Small intestine (tissue), 7 donors: ENCODE measurements at regions not wholly inside any gene's neighbourhood (a gene's known extent, or its start where the extent isn't known, plus 50 kb on each side); places are given as distances from the start of the nearest gene placed in this dataset.

Source experiments
- DNase-seq, 2 donors: peaks; one replicate each; pipeline versions ENCODE4 v3.0.0 to v3.0.0-alpha.2; 2013
- FAIRE-seq: peaks from 2 replicates; lab custom pipeline; 2012; peaks lifted over from hg19 to GRCh38; lab: Jason Lieb, UNC
- H3K27ac ChIP-seq, 3 donors: one replicate each; pipeline ENCODE4 v1.5.1; 2013; ENCODE audit warnings: low read length in 2 of 3, mild to moderate bottlenecking in 2 of 3, control low read depth in 1 of 3, inconsistent platforms in 1 of 3, low read depth in 1 of 3, moderate library complexity in 1 of 3
- H3K27me3 ChIP-seq, 3 donors: one replicate each; pipeline ENCODE4 v1.6.1; 2013; ENCODE audit warnings: low read length in 3 of 3, inconsistent platforms in 1 of 3; ENCODE audit not compliant: control insufficient read depth in 3 of 3, insufficient read depth in 3 of 3
- H3K36me3 ChIP-seq, 3 donors: one replicate each; pipeline ENCODE4 v1.6.1; 2013; ENCODE audit warnings: low read length in 3 of 3, inconsistent platforms in 1 of 3, low read depth in 1 of 3, mild to moderate bottlenecking in 1 of 3, moderate library complexity in 1 of 3; ENCODE audit not compliant: control insufficient read depth in 3 of 3, insufficient read depth in 2 of 3
- H3K4me1 ChIP-seq, 3 donors: one replicate each; pipeline ENCODE4 v1.6.1; 2013; ENCODE audit warnings: low read length in 2 of 3, inconsistent platforms in 1 of 3, low read depth in 1 of 3, mild to moderate bottlenecking in 1 of 3, moderate library complexity in 1 of 3; ENCODE audit not compliant: control insufficient read depth in 3 of 3, insufficient read depth in 2 of 3
- H3K4me3 ChIP-seq, 3 donors: one replicate each; pipeline ENCODE4 v1.5.1; 2013; ENCODE audit warnings: low read length in 3 of 3, control low read depth in 1 of 3, inconsistent platforms in 1 of 3, low read depth in 1 of 3, mild to moderate bottlenecking in 1 of 3, moderate library complexity in 1 of 3
- H3K9me3 ChIP-seq, 2 donors: one replicate each; pipeline ENCODE4 v1.6.1; 2013; ENCODE audit warnings: low read depth in 1 of 2, low read length in 1 of 2; ENCODE audit not compliant: control insufficient read depth in 2 of 2, insufficient read depth in 1 of 2
- WGBS, 3 donors: extraction: QIAGEN DNeasy Blood & Tissue Kit; methylation state at CpG; one replicate each; pipeline ENCODE4 v1.1.7; 2013; 5-methylcytosine and 5-hydroxymethylcytosine counted together
- donor health status: healthy with polysubstance abuse.
- donor health status: control.
- donor health status: control.
- donor health status: Bipolar disorder and iron deficiency.
- donor health status: healthy.

GRCh38 chr3:180478695-180479094 lies 123.3 kb upstream of the TTC14 start:
- Histone ChIP-seq H3K9me3 (no peaks in the 10 kb centered on the region), H3K4me3 (no peak overlapping the region), H3K27me3 (no peaks in the 10 kb centered on the region), H3K4me1 (no peaks in the 10 kb centered on the region), H3K36me3 (no peaks in the 10 kb centered on the region), H3K27ac (no peak overlapping the region)
- 79 to 84% (median 83%) methylated on average over 5 of the region's 5 CpGs for WGBS, 3 donors
- no peak for DNase-seq
- no peak for FAIRE-seq

DNA sequence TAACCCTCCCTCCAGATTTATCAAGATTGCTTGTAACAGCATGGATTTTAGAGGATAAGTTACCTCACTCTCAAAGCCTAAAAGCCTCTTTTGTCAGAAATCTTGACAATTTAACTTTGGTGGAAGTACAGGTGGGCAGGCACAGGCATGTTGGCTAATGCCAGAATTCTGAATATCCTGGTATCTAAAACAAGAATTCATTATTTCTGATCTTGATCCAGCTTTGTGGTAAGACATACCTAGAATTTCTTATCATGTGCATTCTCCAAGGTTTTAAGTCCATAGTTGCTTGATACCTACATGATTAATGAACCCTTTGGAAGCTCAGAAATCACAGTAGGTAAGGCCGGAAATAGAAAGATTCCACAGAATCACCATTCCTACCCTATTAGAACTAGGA lies 109.9 kb upstream of the TTC14 start:
- Histone ChIP-seq H3K4me1 (no peaks in the 10 kb centered on the region), H3K4me3 (no peak overlapping the region), H3K27ac (no peak overlapping the region), H3K36me3 (no peaks in the 10 kb centered on the region), H3K27me3 (no peaks in the 10 kb centered on the region), H3K9me3 (no peaks in the 10 kb centered on the region)
- no peak for FAIRE-seq
- WGBS, 3 donors = 88 to 100% (median 92%) methylated on average over 1 of the region's 1 CpG
- no peak for DNase-seq

DNA sequence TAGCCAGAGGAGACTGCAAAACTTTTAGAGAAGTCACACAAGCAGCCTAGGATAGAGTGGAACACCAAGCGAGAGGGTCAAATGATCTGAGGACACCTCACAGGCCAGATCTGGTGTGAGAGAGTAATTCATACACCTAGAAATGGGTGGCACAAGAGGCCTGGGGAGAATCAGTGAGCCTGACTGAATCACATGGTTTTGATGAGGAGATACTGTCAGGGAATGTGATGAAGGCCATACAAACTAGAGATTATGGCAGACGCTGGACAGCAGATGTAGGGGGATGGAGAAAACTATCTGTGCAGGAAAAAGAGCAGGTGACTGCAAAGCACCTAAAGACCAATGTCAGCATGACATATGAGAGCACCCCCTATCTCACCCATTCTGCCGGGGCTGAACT lies 105.0 kb upstream of the TTC14 start:
- Histone ChIP-seq H3K9me3 (no peaks in the 10 kb centered on the region), H3K36me3 (no peaks in the 10 kb centered on the region), H3K27ac (no peak overlapping the region), H3K4me1 (no peaks in the 10 kb centered on the region), H3K27me3 (no peaks in the 10 kb centered on the region), H3K4me3 (no peak overlapping the region)
- no peak for DNase-seq
- FAIRE-seq = no peak
- 62 to 74% (median 74%) methylated on average over 3 of the region's 3 CpGs for WGBS, 3 donors

DNA sequence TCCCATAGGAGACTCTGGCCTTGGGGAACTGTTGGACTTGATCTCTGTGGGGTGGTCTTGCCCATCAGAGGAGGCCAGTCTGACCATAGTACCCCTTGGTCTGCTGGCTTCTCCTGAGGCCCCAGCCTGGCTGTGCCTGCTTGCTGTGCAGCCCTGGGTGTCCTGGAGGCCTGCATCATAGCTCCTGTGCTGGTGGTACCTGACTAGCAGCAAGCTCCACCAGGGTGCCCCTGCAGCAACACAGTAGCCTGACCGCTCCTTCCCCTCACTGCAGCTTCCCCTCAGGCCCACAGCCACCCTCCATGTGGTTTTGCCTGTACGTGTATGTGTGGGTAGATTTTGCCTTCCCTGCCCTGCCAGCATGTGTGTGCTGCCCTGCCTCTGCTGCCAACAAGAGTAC lies 85.6 kb upstream of the TTC14 start:
- no peak overlapping the region for H3K27ac ChIP-seq
- H3K4me3 ChIP-seq = no peak overlapping the region
- H3K36me3 ChIP-seq = no peaks in the 10 kb centered on the region
- peaks cover 0 to 5% of the 10 kb centered on the region in 2 donors for H3K9me3 ChIP-seq
- no peaks in the 10 kb centered on the region for H3K27me3 ChIP-seq
- FAIRE-seq (no peak), DNase-seq (no peak)
- H3K4me1 ChIP-seq = no peaks in the 10 kb centered on the region
- 73 to 93% (median 88%) methylated on average over 2 of the region's 2 CpGs for WGBS, 3 donors

- H3K36me3 ChIP-seq = no peaks in the 10 kb centered on the region
- H3K9me3 ChIP-seq = no peaks in the 10 kb centered on the region
- H3K27ac ChIP-seq = no peak overlapping the region
- H3K27me3 ChIP-seq = no peaks in the 10 kb centered on the region
- H3K4me3 ChIP-seq = no peak overlapping the region
- no peaks in the 10 kb centered on the region for H3K4me1 ChIP-seq
- WGBS, 3 donors = 76 to 81% (median 81%) methylated on average over 3 of the region's 3 CpGs
- DNase-seq = no peak
- no peak for FAIRE-seq
These were observed 78.9 kb upstream of the TTC14 start for GRCh38 chr3:180523040-180523439.

DNA sequence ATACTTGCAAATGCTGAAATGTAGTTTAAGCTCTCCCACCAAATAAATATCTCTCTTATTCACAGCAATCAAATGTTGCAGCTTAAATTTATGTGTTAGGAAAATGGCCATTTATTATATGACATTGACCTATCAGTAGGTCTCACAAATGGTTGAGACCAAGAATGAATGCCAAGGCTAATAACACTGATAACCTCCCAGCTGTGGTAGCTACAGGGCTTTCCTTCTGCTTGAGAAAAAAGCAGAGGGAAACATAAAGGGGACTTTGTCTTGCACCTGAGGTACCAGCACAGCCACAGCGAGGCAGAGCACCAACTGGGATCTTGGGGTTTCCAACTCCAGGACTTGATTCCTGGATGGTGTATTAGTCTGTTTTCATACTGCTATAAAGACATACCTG lies 73.1 kb upstream of the TTC14 start:
- Histone ChIP-seq H3K27ac (no peak overlapping the region), H3K9me3 (peaks cover 2 to 7% of the 10 kb centered on the region in 2 donors), H3K4me3 (no peak overlapping the region), H3K27me3 (peaks cover 0 to 2% (median 0%) of the 10 kb centered on the region in 3 donors), H3K4me1 (no peaks in the 10 kb centered on the region), H3K36me3 (no peaks in the 10 kb centered on the region)
- FAIRE-seq (no peak), DNase-seq (no peak)
- 76 to 88% (median 77%) methylated on average over 1 of the region's 1 CpG for WGBS, 3 donors

DNA sequence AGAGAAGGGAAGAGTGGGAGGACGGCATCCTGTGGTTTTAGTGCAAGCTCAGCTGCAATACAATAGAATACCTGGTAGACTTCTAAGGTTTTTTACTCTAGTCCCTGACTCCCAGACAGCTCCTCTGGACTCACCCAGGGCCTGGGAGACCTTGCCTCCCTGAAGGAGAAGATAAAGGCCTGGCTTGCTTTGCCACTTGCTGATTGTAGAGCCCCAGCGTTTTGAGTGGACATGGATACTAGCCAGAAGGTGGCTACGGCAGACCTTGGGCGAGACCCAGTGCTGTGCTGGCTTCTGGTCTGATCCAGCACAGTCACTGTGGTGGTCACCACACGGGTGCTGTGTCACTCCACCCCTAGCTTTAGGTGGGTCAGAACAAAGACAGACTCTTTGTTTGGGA lies 72.2 kb upstream of the TTC14 start:
- no peak for FAIRE-seq
- H3K27ac ChIP-seq = no peak overlapping the region
- no peak for DNase-seq
- H3K4me1 ChIP-seq = no peaks in the 10 kb centered on the region
- peaks cover 2 to 7% of the 10 kb centered on the region in 2 donors for H3K9me3 ChIP-seq
- no peak overlapping the region for H3K4me3 ChIP-seq
- H3K36me3 ChIP-seq = no peaks in the 10 kb centered on the region
- peaks cover 0 to 2% (median 0%) of the 10 kb centered on the region in 3 donors for H3K27me3 ChIP-seq
- WGBS, 3 donors = 63 to 76% (median 75%) methylated on average over 5 of the region's 5 CpGs

- Histone ChIP-seq H3K27ac (no peak overlapping the region), H3K9me3 (peaks cover 2 to 7% of the 10 kb centered on the region in 2 donors), H3K36me3 (no peaks in the 10 kb centered on the region), H3K4me1 (no peaks in the 10 kb centered on the region), H3K27me3 (peaks cover 0 to 2% (median 0%) of the 10 kb centered on the region in 3 donors), H3K4me3 (no peak overlapping the region)
- FAIRE-seq (no peak), DNase-seq (no peak)
These were observed 71.7 kb upstream of the TTC14 start for GRCh38 chr3:180530276-180530675.
